ENCODE measurements at regions not wholly inside any gene's neighbourhood (a gene's known extent, or its start where the extent isn't known, plus 50 kb on each side); places are given as distances from the start of the nearest gene placed in this dataset.
A peak's percentile ranks its signal among the peaks of the same experiment; 100 is the strongest.

DNA sequence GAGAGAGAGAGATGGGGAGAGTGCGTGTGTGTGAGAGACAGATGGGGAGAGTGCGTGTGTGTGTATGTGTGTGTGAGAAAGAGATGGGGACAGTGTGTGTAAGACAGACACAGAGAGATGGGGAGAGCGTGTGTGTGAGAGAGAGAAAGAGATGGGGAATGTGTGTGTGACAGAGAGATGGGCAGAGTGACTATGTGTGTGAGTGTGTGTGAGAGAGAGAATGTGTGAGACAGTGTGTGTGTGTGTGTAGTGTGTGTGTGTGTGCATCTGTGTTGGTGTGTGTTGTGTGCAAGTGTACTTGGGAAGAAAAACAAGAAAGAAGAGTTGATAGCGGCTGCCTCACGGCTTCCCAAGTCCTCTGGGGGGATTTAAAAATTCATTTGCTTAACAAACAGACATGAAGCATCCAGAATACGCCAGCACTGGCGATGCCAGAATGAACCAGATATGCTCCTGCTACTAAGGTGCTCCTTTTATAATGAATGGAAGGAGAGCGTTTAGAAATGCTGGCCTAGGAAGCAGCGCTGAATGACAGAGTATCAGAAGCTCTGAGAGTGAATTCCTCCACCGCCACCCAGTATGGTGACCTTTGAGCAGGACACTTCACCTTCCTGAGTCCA is 186.1 kb upstream of the TSC22D2 start:
- no peak for DNase-seq (ENCODE audit: extremely low read depth in 1 of 2, low read depth in 1 of 2)

DNA sequence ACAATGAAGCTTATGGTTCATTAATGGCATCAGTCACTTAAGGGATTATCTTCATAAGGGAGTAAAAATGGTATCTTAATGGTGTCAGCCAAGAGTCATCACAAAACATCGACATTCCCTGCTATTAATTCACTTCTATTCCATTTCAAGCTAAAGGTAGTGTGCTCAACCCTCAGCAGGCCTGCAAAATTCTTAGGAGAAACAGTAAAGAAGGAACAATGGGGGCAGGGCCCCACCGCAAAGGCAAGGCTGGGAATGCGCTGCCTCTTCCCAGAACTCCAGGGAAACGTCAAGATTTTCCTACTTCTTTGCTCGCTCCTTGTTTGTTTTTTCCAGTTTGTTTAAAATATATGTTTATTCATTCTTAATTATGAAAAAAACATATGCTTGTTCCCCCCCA is 187.3 kb upstream of the TSC22D2 start:
- no peak for DNase-seq (ENCODE audit: extremely low read depth in 1 of 2, low read depth in 1 of 2)

DNA sequence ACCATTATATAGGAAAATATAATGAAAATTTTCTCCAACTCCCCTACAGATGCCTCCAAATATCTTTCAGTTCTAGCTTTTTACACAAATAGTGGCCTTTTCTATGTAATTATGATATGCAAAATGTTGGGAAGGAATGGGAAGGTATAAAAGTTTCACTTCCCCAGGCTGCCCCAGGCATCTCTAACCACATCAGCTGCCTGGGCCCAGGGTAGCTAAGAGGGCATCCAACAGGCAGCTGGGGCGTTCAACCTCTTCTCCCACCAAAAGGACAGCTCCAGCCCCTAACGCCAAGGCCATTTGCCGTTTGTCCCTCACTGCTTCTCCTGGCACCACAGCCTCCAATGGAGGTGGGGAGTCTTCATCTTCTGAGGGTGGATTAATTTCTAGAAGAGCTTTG is 188.1 kb upstream of the TSC22D2 start:
- DNase-seq (ENCODE audit: extremely low read depth in 1 of 2, low read depth in 1 of 2): no peak

DNA sequence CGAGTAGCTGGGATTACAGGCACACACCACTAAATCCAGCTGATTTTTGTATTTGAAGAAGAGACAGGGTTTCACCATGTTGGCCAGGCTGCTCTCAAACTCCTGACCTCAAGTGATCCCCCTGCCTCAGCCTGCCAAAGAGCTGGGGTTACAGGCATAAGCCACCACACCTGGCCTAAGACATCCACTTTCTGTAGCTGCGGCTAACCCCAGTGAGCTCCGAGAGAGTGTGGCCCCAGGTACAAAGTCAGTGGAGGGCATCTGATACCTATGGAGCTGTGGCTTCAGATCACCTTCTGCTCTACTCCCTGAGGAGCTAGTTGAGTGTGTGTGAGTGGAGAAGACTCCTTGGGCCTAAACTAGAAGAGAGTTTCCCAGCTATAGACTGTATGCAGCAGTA is 189.3 kb upstream of the TSC22D2 start:
- DNase-seq (ENCODE audit: extremely low read depth in 1 of 2, low read depth in 1 of 2): no peak

DNA sequence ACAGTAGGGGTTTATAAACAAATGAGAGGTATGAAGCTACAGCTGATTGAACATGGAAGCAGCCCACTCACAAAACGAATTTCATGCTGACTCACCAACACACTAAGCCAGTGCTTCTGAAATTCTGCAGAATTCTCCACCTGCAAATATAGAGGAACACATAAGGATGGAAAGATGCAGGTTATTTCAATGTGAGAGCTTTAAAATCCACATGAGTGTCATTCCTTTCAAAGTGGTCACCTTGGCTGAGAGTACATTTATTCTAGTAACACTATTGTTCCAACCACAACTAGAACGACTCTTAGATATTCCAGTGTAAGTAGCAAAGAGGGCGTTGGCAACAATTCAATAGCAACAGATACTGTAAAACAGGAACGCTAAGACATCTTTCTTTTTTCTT is 189.9 kb upstream of the TSC22D2 start:
- no peak for DNase-seq (ENCODE audit: extremely low read depth in 1 of 2, low read depth in 1 of 2)

DNA sequence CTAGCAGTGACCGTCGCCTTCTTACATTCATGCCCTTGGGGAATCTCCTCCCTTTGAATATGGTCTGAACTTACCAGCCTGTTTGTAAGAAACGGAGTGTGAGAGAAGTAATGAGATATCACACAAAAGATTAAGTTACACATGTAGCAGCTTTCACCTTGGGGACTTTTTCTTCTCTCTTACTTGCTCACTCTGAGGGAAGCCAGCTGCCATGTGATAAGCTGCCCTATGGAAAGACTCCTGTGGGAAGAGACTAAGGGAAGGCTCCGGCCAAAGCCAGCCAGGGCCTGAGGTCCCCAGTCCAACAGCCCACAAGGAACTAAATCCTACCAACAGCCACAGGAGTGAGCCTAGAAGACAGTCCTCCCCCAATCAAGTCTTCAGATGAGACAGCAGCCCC is 190.4 kb upstream of the TSC22D2 start:
- no peak for DNase-seq (ENCODE audit: extremely low read depth in 1 of 2, low read depth in 1 of 2)

DNA sequence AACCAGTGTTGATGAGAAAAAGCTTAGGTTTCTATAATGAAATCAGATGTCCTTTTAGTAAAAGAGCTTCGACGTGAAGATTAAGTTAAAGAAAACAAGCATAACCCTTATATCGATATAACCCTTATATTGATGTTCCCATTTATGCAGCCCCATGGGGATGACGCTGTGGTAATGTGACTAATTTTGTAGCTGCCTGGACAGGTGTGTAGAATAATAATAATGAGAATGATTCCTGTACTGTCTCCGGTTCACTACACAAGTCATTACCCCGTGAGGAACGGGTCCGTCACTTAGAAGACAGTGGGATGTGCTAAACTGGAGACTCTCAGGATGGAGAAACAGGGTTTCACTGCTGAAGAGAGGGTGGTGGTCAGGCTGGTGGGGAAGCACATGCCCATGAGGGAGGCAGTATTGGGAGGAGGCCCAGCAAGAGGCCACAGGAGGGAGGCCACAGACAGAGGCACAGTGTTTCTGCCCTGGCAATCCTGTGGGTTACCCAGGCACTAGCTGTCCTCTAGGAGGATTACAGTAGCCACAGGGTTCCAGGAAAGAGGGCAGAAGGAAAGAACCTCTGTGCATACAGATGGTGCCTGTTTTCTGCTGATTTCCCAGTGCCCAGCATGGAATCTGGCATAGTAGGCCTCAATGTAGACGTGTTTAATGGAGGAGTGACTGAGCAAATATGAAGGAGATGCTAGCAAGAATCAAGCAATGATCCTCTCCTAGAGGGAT is 191.1 kb upstream of the TSC22D2 start:
- no peak for DNase-seq (ENCODE audit: extremely low read depth in 1 of 2, low read depth in 1 of 2)

DNA sequence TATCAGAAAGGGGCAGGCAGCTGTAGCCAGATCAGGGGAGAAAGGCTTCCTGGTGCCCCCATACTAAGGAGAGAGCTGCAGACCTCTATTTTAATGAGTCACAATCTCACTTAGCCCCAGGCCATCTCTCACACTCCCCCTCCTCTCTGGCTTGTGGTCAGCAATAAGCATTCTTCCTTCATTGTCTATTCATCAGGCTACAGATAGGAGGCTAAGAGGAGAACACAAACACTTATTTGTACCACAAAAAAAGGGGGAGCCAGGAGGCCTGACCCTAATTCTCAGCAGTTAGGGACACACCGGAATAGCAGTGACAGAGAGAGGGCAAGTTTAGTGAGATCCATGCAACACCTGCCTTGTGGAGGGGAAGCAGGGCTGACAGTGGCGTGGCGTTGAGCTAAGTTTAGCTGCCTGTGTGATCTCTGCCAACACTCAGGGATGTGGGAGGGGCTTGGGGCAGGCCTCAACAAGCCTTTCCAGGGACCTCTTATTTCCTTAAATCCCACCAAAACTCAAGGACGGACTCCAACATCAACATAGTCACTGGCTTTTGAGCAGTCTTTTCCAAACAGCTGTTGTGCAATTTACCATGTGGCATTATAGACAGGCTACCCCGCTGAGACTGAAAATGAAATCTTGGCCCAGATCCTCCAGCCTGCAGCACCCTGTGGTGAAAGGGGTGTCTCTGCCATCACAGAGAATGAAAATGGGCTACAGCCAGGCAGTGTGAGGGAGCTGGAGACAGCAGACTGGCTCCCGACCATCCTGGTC is 191.9 kb upstream of the TSC22D2 start:
- DNase-seq (ENCODE audit: extremely low read depth in 1 of 2, low read depth in 1 of 2): no peak

DNA sequence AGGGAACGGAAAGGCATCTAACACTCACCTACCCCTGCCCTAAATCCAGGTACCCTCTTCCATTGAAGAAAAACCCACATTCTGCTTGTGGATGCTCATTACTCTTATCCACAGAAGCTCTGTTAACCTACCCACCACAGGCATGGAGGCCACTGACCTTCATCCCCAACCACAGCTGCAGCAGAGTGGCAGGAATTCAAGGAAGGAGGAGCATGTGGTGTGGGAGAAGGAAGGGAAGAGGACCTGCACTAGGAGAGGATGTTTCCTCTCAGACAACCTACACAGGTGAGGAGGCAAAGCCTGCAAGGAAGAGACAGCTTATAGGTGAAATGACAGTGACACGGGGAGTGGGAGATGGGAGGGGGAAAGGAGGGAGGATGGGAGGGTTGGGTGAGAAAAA is 192.5 kb upstream of the TSC22D2 start:
- DNase-seq (ENCODE audit: extremely low read depth in 1 of 2, low read depth in 1 of 2): no peak

DNA sequence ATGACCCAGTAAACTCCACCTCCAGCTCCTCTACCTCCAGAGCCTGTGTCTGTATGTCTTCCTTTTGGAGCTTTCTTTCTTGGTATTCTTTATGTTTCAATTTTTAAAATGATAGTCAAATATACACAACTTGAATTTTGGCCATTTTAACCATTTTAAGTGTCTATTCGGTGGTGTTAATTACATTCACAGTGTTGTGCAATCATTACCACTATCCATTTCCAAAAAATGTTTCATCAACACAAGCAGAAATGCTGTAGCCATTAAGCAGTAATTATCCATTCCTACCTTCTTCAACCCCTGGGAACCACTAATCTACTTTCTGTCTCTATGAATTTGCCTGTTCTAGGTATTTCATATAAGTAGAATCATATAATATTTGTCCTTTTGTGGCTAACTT is 194.5 kb upstream of the TSC22D2 start:
- no peak for DNase-seq (ENCODE audit: extremely low read depth in 1 of 2, low read depth in 1 of 2)

DNA sequence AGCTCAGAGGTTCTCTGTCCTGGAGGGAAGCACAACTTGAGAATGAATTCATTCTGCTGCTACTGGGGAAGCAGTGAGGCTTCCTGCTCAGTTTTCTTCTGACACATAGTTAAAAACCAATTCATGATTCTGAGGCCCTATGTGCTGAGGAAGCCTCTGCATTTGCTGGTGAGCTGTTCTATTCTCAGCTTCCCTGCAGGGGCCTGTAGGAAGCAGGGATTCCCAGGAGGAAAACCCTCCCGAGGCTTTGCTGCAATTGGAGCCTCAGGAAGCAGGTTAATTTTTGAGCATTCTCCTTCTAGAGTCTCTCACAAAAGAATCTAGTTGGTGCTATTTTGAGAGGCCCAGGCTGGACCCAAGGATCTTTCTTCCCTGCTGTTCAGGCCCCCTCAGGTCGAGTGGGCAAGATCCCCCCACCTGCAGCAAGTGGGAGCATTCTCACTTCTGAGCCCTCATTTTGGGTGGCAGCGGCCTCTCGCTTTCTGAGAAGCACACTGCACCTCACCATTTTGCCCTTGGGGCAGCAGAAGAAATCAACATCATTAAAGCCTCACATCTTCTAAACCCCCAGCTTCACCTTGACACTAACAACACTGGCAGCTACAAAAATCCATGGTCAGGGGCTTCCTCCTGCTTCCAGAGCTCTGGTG is 197.5 kb upstream of the TSC22D2 start:
- no peak for DNase-seq (ENCODE audit: extremely low read depth in 1 of 2, low read depth in 1 of 2)

DNA sequence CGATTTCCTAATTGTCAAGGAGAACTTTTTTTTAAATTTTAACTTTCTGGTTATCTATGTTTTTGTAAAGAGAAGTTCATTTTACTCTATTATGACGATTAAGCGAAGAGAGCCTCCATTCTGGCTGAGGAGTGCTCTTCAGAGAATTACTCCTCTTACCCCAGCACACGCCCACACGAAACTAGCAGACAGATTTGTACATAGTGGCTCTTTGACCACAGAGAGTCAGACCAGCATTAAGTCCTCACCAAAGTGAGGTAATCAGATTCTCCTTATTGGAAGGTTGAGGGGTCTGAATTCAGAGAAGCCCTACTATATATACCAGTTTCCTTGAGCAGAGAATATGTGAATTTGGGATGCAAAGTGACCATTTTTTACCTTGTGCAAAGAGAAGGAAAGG is 204.8 kb upstream of the TSC22D2 start:
- DNase-seq (ENCODE audit: extremely low read depth in 1 of 2, low read depth in 1 of 2): no peak

DNA sequence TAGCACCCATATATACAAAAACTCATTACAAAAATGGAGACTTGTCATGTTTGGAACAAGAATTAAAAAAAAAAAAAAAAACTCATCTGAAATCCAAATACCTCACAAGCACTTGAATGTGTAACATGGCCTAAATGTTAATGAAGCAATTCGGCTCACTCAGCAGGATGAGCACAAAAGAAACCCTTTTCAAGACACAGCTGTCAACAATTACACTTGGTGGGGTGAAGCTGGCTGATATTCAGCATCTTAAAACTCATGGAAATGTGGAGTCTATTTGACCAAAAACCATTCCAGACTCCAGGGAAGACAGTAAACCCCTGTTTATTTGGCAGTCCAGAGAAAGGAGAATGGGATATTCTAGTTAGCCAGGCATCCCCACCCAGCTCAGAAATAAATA is 205.4 kb upstream of the TSC22D2 start:
- DNase-seq (ENCODE audit: extremely low read depth in 1 of 2, low read depth in 1 of 2): no peak

DNA sequence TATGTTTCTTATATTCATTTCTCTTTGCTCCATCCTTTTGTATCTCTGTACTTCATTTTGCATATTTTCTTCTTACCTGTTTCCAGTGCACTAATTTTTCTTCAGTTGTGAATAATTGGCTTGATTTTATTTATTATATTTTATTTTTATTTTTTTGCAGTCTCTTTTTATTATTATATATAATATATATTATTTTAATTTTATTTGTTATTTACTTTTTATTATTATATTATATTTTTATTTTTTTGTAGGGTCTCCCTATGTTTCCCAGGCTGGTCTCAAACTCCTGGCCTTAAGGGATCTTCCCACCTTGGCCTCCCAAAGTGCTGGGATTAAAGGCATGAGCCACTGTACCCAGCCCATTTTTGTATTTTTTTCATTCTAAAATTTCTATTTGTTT is 213.1 kb upstream of the TSC22D2 start:
- DNase-seq (ENCODE audit: extremely low read depth in 1 of 2, low read depth in 1 of 2): no peak

DNA sequence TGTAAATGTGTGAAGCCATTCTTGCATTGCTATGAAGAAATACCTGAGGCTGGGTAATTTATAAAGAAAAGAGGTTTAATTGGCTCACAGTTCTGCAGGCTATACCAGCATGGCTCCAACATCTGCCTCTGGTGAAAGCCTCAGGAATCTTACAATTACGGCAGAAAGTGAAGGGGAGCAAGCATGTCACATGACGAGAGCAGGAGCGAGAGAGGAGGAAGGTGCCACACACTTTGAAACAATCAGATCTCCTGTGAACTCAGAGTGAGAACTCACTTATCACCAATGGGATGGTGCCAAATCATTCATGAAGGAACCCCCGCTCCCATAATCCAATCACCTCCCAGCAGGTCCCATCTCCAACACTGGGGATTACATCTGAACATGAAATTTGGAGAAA is 213.6 kb upstream of the TSC22D2 start:
- no peak for DNase-seq (ENCODE audit: extremely low read depth in 1 of 2, low read depth in 1 of 2)

DNA sequence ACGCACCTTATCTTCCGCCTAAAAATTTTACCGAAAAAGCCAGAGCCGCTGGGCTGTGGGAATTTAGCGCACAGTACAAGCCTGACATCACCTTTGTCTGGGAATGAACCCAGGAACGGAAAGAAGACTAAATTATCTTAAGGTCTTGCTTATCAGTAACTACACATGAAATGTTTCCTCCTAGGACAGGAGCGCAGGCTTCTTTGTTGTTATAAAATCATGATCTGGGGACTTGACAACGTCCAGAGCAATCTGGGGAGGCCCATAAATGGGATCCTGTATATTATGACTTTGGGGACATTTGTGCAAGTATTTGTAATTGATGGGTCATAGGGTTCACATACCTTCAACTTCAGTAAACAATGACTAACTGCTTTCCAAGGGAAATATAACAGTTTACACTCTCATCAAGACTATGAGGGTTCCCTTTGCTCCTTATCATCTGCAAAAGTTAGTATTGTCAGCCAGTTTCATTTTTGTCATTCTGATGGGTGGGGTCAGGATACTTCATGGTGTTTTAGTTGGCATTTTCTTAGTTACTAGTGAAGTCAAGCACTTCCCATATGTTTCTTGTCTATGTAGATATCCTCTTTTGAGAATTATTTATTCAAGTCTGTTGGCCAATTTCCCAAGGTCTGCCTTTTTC is 213.9 kb upstream of the PFN2 start:
- no peak for DNase-seq (ENCODE audit: extremely low read depth in 1 of 2, low read depth in 1 of 2)

DNA sequence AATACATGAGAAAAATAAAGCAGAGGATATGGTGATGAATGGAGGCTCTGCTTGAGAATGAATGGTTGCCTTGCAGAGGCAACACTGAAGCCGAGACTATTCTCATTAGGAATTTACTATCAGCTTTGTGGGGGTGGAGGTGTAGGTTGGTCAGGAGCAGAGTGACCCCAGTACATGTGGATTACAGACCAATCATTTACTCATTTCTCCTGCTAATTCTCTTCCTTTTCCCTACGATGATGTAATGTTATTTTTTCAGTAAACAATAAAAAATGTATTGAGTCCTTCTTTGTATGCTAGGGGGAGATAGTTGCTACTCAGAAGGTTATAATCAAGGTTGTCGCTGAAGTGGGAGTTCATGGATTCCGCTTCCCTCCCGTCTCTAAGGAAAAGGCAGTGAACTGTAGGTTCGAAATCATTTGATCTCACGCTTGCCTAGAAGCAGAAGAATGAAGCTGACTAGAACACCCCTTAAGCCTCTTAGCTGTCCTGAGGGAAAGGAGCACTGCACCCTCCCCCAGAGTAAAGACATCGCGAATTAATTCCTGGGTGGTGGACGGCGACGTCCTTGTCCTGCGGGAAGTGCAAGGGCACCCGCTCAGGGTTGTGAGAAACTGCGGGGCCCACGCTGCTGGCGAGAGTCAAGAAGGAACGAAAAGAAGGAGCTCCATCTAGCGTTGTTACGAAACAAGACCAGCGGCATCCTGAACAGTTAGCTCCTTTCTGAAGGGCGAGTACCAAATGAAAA is 213.2 kb upstream of the PFN2 start:
- peak in 1 of 2 donors; percentile 20 for DNase-seq (ENCODE audit: extremely low read depth in 1 of 2, low read depth in 1 of 2)

DNA sequence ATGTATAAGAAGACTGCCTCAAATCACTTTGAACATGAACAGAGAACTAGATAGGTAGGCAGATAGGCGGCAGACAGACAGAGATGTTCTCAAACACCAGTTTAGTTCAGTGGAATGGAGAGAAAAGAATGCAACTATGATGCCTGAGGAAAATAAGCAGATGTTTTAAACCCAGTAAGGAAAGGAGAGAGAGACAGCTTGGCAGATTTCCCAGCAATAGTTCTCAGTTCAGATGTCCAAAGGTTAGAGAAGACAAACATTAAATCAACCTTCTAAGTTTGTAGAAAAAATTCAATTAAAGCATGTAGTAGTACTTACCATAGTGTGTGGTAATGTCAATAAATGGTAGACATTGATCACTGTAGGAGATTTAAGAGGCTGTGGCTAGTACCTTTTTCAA is 209.6 kb upstream of the PFN2 start:
- DNase-seq (ENCODE audit: extremely low read depth in 1 of 2, low read depth in 1 of 2): no peak

DNA sequence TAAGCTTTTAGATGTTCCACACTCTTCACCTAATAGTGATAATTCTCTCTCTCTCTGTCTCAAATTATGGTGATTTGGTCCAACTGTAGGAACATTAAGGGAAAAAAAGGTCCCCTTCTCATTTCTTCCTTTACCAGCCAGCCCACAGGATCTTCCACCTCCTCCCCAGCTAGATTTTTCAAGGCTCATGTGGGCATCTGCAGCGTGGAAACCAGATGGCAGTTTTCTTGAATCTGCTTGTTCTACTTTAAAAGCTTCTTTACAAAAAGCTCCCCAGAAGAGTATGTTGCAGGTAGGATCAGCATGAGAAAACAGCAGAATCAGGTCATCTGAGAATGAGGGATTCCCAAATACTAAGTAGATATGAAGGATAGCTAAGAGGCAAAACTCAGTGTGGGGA is 208.6 kb upstream of the PFN2 start:
- DNase-seq (ENCODE audit: extremely low read depth in 1 of 2, low read depth in 1 of 2): no peak

DNA sequence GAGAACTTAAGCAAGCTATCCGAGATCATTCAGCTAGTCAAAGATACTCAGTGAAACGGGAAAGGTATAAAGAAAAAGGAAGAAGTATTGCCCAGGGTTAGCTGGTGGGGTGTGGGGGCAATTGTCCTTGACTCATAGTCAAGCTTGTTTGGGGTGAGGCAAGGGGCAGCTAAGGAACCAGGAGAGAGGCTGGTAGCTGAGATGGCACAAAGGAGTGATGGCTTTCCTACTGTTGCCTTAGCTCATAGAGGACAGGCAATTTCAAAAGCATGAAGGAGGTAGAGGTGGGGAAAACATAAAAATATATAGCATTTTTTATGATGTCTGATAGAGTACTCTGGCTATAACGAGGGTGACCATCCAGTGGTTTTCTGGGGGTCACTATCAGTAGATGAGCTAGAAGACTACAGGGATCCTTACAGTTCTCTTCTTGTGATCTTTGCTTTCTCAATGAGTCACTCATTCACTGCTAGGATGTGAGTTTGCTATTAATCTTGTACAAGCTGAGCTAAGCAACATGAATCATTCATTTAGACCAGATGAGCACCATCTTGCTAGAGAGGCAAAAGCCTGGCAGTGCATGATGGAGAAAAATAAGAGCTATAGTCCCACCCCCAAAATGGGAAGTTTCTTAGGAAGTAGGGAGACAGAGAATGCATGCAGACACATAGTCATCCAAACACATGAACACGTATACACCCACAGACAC is 207.1 kb upstream of the PFN2 start:
- no peak for DNase-seq (ENCODE audit: extremely low read depth in 1 of 2, low read depth in 1 of 2)
